GM19468 (cell line): ENCODE measurements at regions not wholly inside any gene's neighbourhood (a gene's known extent, or its start where the extent isn't known, plus 50 kb on each side); places are given as distances from the start of the nearest gene placed in this dataset.

Experiments used
- ATAC-seq: cut with Tn5 transposase; IDR thresholded peaks from one replicate; pipeline ENCODE4 v1.9.1; 2021; ENCODE audit warnings: mild to moderate bottlenecking, moderate library complexity, moderate number of reproducible peaks; ENCODE audit not compliant: unreplicated experiment; ENCODE audit errors: extremely low read depth

DNA sequence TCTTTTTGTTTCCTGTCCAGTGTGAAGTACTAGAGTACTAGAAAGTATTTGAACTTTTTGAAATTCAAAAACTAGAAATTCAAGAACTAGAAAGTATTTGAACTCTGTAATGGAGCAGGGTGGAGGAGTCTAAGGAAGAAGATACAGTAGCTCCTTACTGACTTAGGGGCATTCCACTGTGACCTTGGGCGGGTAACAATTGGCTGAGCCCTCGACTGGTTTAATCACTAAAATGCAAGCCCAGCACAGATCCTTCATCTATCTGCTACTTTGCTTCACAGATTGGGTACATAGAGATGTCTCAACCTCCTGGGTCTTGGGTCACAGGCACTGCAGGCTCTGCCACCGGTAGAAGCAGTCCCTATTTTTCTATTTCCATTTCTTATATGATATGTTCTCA is 462.1 kb upstream of the AGTR1 start:
- ATAC-seq: no peak

DNA sequence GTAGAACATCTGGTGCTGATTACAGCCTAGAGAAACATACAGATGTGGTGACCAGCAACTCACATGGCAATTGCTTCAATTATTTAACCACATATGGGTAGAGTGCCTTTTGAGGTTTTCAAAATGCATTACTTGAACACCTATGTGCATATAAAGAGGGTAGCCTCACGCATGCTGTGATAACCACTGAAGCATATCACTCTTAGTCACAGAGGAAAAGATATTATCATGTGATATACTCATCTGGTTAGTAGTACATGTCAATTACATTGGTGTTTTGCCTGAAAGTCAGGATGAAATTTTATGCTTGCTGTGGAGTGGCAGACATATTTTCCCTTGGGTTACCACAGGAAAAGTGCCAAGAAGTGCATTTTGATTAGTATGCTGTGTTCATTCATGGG is 459.3 kb upstream of the AGTR1 start:
- peak; percentile 23 for ATAC-seq

DNA sequence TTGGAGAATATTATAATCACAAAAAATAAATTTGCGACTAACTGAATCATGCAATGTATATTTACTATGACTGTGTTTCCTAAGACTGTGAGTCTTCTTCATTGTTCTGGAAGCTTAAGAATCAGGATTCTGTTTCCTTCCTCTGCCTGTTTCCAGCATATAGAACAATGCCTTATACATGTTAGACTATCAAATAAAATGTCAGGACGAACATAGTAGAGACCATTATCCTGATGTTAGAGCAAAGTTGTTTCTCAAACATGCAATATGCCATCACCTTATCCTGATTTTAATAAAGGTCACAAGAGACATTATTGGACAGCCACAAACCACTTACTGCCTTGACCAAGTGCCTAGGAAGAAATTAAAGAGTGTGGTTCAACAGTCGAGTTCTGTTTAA is 457.4 kb upstream of the AGTR1 start:
- ATAC-seq: no peak

GRCh38 chr3:148243609-148244008 is 454.1 kb upstream of the AGTR1 start:
- ATAC-seq: no peak

- no peak for ATAC-seq
Observed at GRCh38 chr3:148246291-148246923, 451.3 kb upstream of the AGTR1 start.

DNA sequence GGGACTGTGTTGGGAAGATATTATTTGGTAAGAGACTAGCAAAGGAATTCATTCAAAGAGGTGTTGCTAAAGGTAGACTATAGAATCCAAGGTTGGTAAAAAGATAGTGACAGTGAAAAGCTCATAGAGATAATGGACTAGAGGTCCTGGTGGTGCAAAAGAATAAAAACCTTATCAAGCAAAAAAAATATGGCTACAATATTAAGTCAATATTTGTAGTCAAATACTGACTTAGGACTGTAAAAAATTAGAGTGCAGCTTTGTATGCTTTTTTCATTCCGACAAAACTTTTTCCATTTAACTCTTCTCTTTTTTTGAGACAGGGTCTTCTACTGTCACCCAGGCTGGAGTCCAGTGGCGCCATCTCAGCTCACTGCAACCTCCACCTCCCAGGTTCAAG is 444.0 kb upstream of the AGTR1 start:
- ATAC-seq: no peak

DNA sequence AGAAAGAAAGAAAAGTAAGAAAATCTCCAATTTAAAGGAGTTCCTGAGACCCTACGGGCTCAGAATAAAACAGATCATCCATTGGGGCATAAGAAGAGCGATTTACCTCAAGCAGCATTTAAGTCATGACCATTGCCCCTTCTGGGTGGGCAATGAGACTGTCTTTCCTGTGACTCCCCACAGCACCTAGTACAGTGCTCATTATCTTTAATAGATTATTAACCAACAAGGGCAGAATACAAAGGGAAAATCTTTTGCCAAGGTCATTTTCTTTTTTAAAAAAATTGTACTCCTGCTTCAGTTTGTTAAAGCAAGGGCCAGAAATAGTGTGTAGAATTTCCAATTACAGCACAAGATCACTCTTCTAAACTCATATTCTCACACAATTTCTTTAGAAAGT is 443.3 kb upstream of the AGTR1 start:
- no peak for ATAC-seq

- ATAC-seq: no peak
Observed at GRCh38 chr3:148255981-148256969, 441.4 kb upstream of the AGTR1 start.

- no peak for ATAC-seq
Observed at GRCh38 chr3:148262980-148263379, 434.7 kb upstream of the AGTR1 start.

GRCh38 chr3:148265841-148266240 is 431.9 kb upstream of the AGTR1 start:
- no peak for ATAC-seq

DNA sequence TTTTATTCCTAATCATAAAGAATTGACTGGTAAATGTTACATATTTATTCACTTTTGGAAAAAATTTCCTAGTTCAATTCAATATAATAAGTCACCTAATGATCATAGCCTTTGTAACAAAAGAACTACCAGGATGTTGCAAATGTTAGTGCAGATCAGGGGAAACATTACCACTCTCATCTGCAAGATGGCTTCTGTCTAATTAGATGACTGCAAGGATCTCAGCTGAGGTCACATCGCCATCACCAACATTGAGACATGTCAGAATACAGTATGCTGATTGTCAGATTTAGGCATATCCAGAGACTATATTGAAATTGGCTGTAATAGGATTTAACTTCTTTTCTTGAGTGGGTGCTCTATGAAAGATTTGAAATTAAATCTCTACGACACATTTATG is 431.4 kb upstream of the AGTR1 start:
- no peak for ATAC-seq

DNA sequence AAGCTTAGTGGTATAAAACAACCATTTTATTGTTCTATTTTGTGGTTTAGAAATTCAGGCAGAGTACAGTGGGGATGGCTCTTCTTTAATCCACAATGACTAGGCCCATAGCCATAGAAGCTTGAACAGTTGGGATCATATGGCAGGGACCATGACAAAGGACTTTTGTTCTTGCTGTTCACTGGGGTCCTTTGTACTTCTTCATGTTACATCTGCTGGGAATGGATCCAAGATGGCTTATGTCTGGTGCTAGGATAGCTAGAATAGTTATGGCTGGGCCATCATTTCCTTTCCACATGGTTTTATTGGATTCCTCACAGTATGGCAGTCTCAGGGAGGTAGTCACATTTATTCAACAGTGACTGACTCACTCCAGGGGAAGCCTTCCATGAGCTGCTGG is 427.9 kb upstream of the AGTR1 start:
- ATAC-seq: no peak

DNA sequence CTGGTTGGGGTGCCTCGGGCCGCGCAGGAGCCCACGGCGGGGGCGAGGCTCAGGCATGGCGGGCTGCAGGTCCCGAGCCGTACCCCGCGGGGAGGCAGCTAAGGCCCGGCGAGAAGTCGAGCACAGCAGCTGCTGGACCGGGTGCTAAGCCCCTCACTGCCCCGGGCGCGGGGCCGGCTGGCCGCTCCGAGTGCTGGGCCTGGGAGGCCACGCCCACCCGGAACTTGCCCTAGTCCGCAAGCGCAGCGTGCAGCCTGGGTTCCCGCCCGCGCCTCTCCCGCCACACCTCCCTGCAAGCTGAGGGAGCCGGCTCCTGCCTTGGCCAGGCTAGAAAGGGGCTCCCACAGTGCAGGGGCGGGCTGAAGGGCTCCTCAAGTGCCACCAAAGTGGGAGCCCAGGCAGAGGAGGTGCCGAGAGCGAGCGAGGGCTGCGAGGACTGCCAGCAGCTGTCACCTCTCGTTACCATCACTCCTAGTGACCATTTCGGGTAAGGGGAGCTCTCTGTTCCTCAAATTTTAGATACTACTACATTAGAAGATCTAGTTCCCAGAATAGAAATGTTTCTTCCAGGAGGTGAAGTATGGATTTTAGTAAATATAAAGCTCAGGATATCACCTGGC is 417.0 kb upstream of the AGTR1 start:
- no peak for ATAC-seq

DNA sequence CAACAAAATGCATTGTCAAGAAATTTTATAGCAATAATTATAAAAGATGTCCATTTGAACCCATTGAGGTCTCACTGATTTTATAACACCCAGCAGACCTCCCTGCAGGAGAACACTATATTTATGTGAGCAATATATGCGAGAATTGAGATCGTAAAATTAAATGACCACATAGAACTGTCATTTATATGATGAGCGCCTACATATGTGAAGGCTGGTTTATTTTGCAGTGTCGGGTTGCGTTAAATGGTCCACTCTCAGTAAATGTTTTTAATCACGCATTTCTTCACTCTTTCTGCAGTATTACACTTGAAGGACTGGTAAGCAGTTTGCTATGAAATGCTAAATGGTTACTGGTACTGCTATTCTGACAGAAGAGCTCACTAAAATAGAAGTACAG is 408.5 kb upstream of the AGTR1 start:
- ATAC-seq: no peak

- ATAC-seq: no peak
Observed at GRCh38 chr3:148297013-148297412, 400.7 kb upstream of the AGTR1 start.

GRCh38 chr3:148307443-148307843 is 390.3 kb upstream of the AGTR1 start:
- peak; percentile 35 for ATAC-seq

GRCh38 chr3:148309390-148310035 is 388.2 kb upstream of the AGTR1 start:
- peak; percentile 59 for ATAC-seq

- ATAC-seq: no peak
Observed at GRCh38 chr3:148315756-148316155, 381.9 kb upstream of the AGTR1 start.

- ATAC-seq: no peak
Observed at GRCh38 chr3:148318240-148318639, 379.5 kb upstream of the AGTR1 start.

GRCh38 chr3:148319161-148319915 is 378.4 kb upstream of the AGTR1 start:
- peak; percentile 91 for ATAC-seq
